ENCODE measurements at regions not wholly inside any gene's neighbourhood (a gene's known extent, or its start where the extent isn't known, plus 50 kb on each side); places are given as distances from the start of the nearest gene placed in this dataset.

GRCh38 chr1:101603726-101604125 lies 366.9 kb downstream of the S1PR1 start:
- 0% methylated on average over 1 of the region's 1 CpG for WGBS (ENCODE audit: low lambda C conversion rate)
- POLR2A ChIA-PET = no interaction called here
- TF ChIP-seq MXD4 (CRISPR knock-in tag; IDR thresholded peaks at IDR 0.05) (no peak), SNAPC2 (CRISPR knock-in tag; IDR thresholded peaks at IDR 0.05) (no peak), ZNF3 (CRISPR knock-in tag; IDR thresholded peaks at IDR 0.05) (no peak), XRCC5 (optimal IDR thresholded peaks at IDR 0.05; ENCODE audit: low read length) (no peak), GTF3A (CRISPR knock-in tag; conservative IDR thresholded peaks at IDR 0.05) (no peak), SAP130 (CRISPR knock-in tag; IDR thresholded peaks at IDR 0.05; ENCODE audit: low read depth) (no peak), ADNP (CRISPR knock-in tag; IDR thresholded peaks at IDR 0.05) (no peak), RORA (CRISPR knock-in tag; IDR thresholded peaks at IDR 0.05) (no peak), JARID2 (CRISPR knock-in tag; IDR thresholded peaks at IDR 0.05; ENCODE audit: insufficient replicate concordance) (no peak), GATA4 (IDR thresholded peaks at IDR 0.05; ENCODE audit: borderline replicate concordance, low read depth) (no peak), ZNF883 (CRISPR knock-in tag; IDR thresholded peaks at IDR 0.05; ENCODE audit: not compliant biosample characterization) (no peak), ZNF44 (CRISPR knock-in tag; IDR thresholded peaks at IDR 0.05) (no peak), PRDM15 (CRISPR knock-in tag; IDR thresholded peaks at IDR 0.05) (no peak), SAFB2 (CRISPR knock-in tag; IDR thresholded peaks at IDR 0.05; ENCODE audit: borderline replicate concordance, low read depth) (no peak), ARID2 (CRISPR knock-in tag; IDR thresholded peaks at IDR 0.05; ENCODE audit: borderline replicate concordance) (no peak), SYNCRIP (IDR thresholded peaks at IDR 0.05; ENCODE audit: insufficient read depth, low read depth, low read length) (no peak), ZNF121 (CRISPR knock-in tag; IDR thresholded peaks at IDR 0.05) (no peak)
- TF ChIP-seq, protein P1, sequence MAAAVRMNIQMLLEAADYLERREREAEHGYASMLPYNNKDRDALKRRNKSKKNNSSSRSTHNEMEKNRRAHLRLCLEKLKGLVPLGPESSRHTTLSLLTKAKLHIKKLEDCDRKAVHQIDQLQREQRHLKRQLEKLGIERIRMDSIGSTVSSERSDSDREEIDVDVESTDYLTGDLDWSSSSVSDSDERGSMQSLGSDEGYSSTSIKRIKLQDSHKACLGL (CRISPR knock-in tag; IDR thresholded peaks at IDR 0.05) = no peak
- TF ChIP-seq, protein P2, sequence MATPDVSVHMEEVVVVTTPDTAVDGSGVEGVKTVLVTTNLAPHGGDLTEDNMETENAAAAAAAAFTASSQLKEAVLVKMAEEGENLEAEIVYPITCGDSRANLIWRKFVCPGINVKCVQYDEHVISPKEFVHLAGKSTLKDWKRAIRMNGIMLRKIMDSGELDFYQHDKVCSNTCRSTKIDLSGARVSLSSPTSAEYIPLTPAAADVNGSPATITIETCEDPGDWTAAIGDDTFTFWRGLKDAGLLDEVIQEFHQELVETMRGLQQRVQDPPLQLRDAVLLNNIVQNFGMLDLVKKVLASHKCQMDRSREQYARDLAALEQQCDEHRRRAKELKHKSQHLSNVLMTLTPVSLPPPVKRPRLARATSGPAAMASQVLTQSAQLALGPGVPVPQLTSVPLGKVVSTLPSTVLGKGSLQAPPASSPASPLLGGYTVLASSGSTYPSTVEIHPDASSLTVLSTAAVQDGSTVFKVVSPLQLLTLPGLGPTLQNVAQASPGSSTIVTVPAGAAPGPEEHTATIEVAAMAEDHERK (CRISPR knock-in tag; IDR thresholded peaks at IDR 0.05; ENCODE audit: low read depth) = no peak

More at GRCh38 chr1:101603726-101604125, 366.9 kb downstream of the S1PR1 start:
- no TSS peak for BruUV-seq (replicated peaks)
- peaks cover 5% of the 10 kb centered on the region; the same call in 1 of the 2 replicates for H3K9me3 ChIP-seq (ENCODE audit: low read length)
- H3K36me3 ChIP-seq (replicated peaks in 1 of 2; ENCODE audit: control insufficient read depth in 1 of 2, insufficient read depth in 2 of 2, low read length in 2 of 2) = no peaks in the 10 kb centered on the region
- CTCF ChIA-PET (ENCODE audit: low intra/inter-chr PET ratio, low total read pairs) = no interaction called here
- H3K4me1 ChIP-seq (ENCODE audit: insufficient read depth, low read length) = no peaks in the 10 kb centered on the region
- ATAC-seq (no peak), FAIRE-seq (no peak), DNase-seq (ENCODE audit: low spot score) (no peak)
- no peak overlapping the region for H3K27ac ChIP-seq (ENCODE audit: extremely low read length, insufficient read depth, low read length)
- H3K9ac ChIP-seq (ENCODE audit: insufficient read depth, low read depth, low read length) = no peak overlapping the region
- H3K4me3 ChIP-seq (replicated peaks in 1 of 3; ENCODE audit: insufficient read depth in 1 of 3, low read depth in 2 of 3, low read length in 3 of 3) = no peak overlapping the region
- H4K20me1 ChIP-seq (ENCODE audit: insufficient read depth, low read length) = no peaks in the 10 kb centered on the region
- H3K4me2 ChIP-seq (ENCODE audit: low read depth, low read length) = no peak overlapping the region
- in situ Hi-C loops (cut with HindIII; ENCODE audit: extremely low pct_ligation_motif_present, low pct_unique_long_range_greater_than_20kb) = no loop called here
- H3K79me2 ChIP-seq (ENCODE audit: insufficient read depth, low read length) = no peaks in the 10 kb centered on the region
- H3K27me3 ChIP-seq (ENCODE audit: control insufficient read depth in 1 of 2, insufficient read depth in 2 of 2, low read length in 2 of 2) = no peaks in the 10 kb centered on the region
- intact Hi-C loops (cut with micrococcal nuclease; ENCODE audit: unreplicated experiment) = no loop called here
- H2AFZ ChIP-seq (ENCODE audit: low read length) = no peak overlapping the region

Data from HepG2 (cell line).